Sciatic nerve (tissue), 2 donors: ENCODE measurements at regions not wholly inside any gene's neighbourhood (a gene's known extent, or its start where the extent isn't known, plus 50 kb on each side); places are given as distances from the start of the nearest gene placed in this dataset.
"Not testable (repeated sequence)": the region's sequence is repeated elsewhere in the genome, so short reads cannot be mapped to it uniquely, and the experiment has no call there.

ENCODE experiments used
- ATAC-seq: fragments of 200-7000 bp; cut with Tn5 transposase; one replicate; pipeline ENCODE4 v1.9.1; 2020; ENCODE audit warnings: mild to moderate bottlenecking, moderate library complexity
- DNase-seq: peaks from one replicate; pipeline ENCODE4 v3.0.0-alpha.2; 2020; ENCODE audit warnings: low spot score
- intact Hi-C: fragments of 100-400 bp; cut with DNase I; formaldehyde crosslinking; loops from one replicate; pipeline ENCODE4 v1.14.2; 2022
- donor health status: DM: no; HTN: no; CAD: no.
- donor health status: DM: no; HTN: no; CAD: no.

- DNase-seq = no peak
- no peak for ATAC-seq
- intact Hi-C loops = no loop called here
Observed at GRCh38 chr18:10604182-10604581, 78.4 kb downstream of the NAPG start.

- ATAC-seq = peak; percentile 15
- intact Hi-C loops, DNase-seq: not testable (repeated sequence)
Observed at GRCh38 chr18:10606881-10607280, 81.1 kb downstream of the NAPG start.

GRCh38 chr18:10607332-10608248, 81.8 kb downstream of the NAPG start:
- intact Hi-C loops, DNase-seq: not testable (repeated sequence)
- ATAC-seq = peak; percentile 82

DNA sequence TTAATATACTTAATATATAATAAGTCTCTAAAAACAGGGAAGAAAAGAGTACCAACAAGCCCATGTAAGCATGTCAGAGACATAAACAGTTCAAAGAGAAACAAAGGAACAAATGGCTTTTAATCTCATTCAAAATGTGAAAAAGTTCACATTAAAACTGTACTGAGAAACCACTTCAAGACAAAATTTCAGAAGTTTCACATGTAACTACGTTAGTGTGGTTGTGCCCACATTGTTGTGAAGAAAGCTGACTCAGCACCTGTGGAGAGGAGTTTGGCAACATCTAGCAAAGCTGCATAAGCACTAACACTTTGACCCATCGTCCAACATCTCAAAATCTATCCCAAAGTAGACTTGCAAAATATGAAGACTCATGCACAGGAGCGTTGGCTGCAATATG, 82.6 kb downstream of the NAPG start:
- DNase-seq, intact Hi-C loops, ATAC-seq: not testable (repeated sequence)

DNA sequence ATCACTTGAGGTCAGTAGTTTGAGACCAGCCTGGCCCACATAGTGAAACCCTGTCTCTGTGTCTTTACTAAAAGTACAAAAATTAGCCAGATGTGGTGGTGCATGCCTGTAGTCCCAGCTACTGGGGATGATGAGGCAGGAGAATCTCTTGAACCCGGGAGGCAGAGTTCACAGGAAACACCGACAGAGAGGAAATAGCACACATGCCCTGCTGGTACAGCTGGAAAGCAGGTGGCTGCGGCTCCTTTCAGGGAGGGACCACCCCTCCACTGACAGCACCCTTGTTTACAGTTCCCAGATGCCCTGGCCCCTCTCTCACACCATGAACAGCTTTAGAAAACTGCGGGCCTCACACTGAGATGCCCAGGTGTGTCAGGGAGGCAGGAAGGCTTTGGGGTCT, 83.2 kb downstream of the NAPG start:
- DNase-seq, intact Hi-C loops, ATAC-seq: not testable (repeated sequence)

GRCh38 chr18:10613226-10613625, 87.4 kb downstream of the NAPG start:
- ATAC-seq, intact Hi-C loops, DNase-seq: not testable (repeated sequence)

DNA sequence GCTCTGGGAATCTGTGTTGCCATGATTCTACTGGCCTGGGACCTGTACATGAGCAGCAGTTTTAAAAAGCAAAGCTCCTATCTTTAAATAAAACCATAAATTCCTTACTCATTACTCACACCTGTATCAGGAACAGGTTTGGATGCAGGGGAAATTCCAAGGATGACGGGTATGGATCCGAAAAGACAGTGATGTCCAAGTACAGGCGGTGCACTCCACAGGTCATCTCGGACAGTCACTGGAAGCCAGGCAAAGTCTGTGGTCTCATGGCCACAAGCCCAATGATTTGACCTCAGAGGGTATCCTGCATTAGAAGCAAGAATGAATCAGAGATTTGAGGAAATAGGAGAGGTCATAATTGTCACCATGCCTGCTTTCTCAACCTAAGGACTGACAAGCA, 90.9 kb downstream of the NAPG start:
- DNase-seq, intact Hi-C loops, ATAC-seq: not testable (repeated sequence)

GRCh38 chr18:10618797-10619196, 93.0 kb downstream of the NAPG start:
- intact Hi-C loops, ATAC-seq, DNase-seq: not testable (repeated sequence)

DNA sequence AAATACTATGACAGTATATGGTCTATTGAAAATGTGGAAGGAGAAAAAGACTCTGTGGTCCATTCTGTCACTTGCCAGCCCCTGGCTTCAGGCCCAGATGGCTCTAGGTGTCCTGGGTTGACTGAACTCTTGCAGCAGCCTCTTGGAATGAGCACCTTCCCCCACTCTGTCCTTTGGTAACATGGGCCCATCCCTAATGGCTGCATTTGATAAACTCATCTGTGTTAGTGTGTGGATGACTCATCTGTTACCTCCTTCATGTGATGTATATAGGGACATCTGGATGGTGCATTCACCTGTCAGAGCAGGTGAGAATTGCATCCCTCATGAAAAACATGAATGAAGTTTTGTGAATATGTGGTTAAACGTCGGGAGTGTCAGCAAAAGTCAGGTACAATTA, 93.5 kb downstream of the NAPG start:
- intact Hi-C loops, DNase-seq, ATAC-seq: not testable (repeated sequence)

DNA sequence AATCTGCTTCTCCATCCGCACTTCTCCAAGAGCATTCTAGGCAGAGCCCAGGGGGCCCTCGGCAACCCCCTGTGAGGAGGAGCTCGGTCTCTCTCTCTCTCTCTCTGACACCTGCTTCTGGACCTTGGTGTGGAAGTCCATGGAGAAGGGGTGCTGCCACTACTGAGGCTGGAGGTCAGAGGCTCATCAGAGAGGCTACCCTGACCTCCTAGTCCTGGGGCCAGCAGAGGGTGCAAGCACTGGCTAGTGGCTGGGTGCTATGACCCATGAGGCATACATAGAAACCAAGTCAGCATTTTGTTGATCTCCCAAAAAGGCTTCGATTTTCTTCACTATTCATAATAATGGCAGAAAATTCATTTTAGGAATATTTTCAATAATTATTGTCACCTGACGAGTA, 94.0 kb downstream of the NAPG start:
- DNase-seq, intact Hi-C loops, ATAC-seq: not testable (repeated sequence)
